ENCODE measurements at regions not wholly inside any gene's neighbourhood (a gene's known extent, or its start where the extent isn't known, plus 50 kb on each side); places are given as distances from the start of the nearest gene placed in this dataset.
"Not testable (repeated sequence)": the region's sequence is repeated elsewhere in the genome, so short reads cannot be mapped to it uniquely, and the experiment has no call there.

- no peak for DNase-seq
- Histone ChIP-seq H3K27me3 (no peaks in the 10 kb centered on the region), H3K9me3 (no peaks in the 10 kb centered on the region), H3K4me3 (no peak overlapping the region), H3K36me3 (no peaks in the 10 kb centered on the region), H3K4me1 (no peaks in the 10 kb centered on the region), H3K27ac (no peak overlapping the region)
- no peak for TF ChIP-seq CTCF (IDR thresholded peaks at IDR 0.05)
- intact Hi-C loops (cut with DNase I): no loop called here
- ATAC-seq: no peak
Observed at GRCh38 chrX:52585892-52586291, 68.8 kb downstream of the SSX7 start.

GRCh38 chrX:52577464-52578173 is 60.8 kb upstream of the XAGE1B start:
- Histone ChIP-seq H3K27me3 (no peaks in the 10 kb centered on the region), H3K9me3 (no peaks in the 10 kb centered on the region), H3K4me3 (no peak overlapping the region), H3K27ac (no peak overlapping the region), H3K36me3 (no peaks in the 10 kb centered on the region), H3K4me1 (no peaks in the 10 kb centered on the region)
- no peak for DNase-seq
- ATAC-seq: no peak
- TF ChIP-seq CTCF (IDR thresholded peaks at IDR 0.05): no peak
- intact Hi-C loops (cut with DNase I): no loop called here

DNA sequence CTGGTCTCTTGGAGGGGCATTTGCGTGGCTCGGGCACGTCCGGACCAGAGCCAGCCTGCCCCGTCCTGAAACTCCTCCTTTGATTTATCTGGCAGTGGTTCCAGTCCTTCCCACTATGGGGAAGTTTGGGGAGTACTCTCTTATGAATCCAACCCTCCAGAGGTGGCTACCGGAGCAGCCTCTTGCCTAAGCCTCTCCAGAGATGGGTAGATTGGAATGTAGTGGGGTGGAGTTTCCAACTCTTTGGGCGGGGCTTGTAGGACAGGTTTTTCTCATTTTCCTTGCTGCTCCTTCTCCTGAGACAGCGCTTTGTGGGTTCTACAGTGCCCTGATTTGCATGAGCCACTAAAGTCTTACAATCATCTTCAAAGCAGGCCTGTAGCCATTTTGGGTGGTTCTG is 60.1 kb upstream of the XAGE1B start:
- DNase-seq (no peak), ATAC-seq (no peak)
- no peak overlapping the region for H3K27ac ChIP-seq
- H3K27me3 ChIP-seq: no peaks in the 10 kb centered on the region
- no peak for TF ChIP-seq CTCF (IDR thresholded peaks at IDR 0.05)
- no peaks in the 10 kb centered on the region for H3K36me3 ChIP-seq
- H3K4me3 ChIP-seq: no peak overlapping the region
- intact Hi-C loops (cut with DNase I): no loop called here
- H3K9me3 ChIP-seq: no peaks in the 10 kb centered on the region
- H3K4me1 ChIP-seq: no peaks in the 10 kb centered on the region

DNA sequence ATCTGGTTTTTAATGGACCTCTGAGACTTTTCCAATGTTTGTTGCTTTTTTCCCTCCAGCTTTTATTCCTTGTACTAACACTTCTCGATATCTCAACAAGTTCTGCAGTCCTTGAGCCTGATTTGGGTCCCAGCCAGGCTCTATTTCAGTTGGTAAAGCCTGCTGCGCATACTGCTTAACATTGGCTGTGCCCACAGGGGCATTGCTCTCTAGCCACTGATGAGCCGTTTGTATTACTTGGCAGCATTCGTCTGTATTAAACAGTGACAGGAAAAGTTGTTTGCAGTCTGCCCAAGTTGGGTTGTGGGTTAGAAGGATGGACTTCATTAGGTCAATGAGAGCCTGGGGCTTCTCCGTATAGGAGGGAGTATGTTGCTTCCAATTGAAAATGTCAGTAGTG is 59.6 kb upstream of the XAGE1B start:
- Histone ChIP-seq H3K4me3 (no peak overlapping the region), H3K27me3 (no peaks in the 10 kb centered on the region), H3K36me3 (no peaks in the 10 kb centered on the region), H3K9me3 (no peaks in the 10 kb centered on the region), H3K27ac (no peak overlapping the region), H3K4me1 (no peaks in the 10 kb centered on the region)
- no peak for ATAC-seq
- no peak for TF ChIP-seq CTCF (IDR thresholded peaks at IDR 0.05)
- intact Hi-C loops (cut with DNase I): no loop called here
- no peak for DNase-seq

- Histone ChIP-seq H3K27me3 (no peaks in the 10 kb centered on the region), H3K36me3 (no peaks in the 10 kb centered on the region), H3K4me1 (no peaks in the 10 kb centered on the region), H3K4me3 (no peak overlapping the region), H3K27ac (no peak overlapping the region), H3K9me3 (no peaks in the 10 kb centered on the region)
- TF ChIP-seq CTCF (IDR thresholded peaks at IDR 0.05): peak; percentile 60
- intact Hi-C loops (cut with DNase I): no loop called here
- DNase-seq: no peak
- ATAC-seq: peak; percentile 90
Observed at GRCh38 chrX:52574416-52575275, 57.8 kb upstream of the XAGE1B start.

DNA sequence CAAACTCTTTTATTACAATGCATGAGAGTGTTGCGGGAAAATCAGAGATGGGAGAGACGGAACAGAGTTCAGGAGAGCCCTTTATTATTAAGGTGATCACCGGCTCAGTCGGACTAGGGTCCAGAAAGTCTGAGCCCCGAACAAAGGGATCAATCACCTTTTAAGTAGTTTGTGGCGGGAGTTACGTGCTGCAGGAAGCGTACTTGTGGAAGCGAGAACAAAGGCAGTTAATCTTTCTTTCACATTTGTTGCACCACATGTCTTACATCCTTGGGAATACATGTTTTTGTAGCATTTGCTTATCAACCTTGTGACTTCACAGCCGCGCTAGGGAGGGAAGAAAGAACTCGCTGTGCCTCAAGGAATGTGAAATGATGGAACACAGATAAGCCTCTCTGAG is 51.3 kb upstream of the XAGE1B start:
- H3K27ac ChIP-seq; ATAC-seq; H3K4me1 ChIP-seq; H3K27me3 ChIP-seq; H3K36me3 ChIP-seq; H3K9me3 ChIP-seq; intact Hi-C loops (cut with DNase I); H3K4me3 ChIP-seq; DNase-seq: not testable (repeated sequence)

Measured in upper lobe of right lung (tissue), 1 donor.